Astrocyte (in vitro differentiated cells and primary cell): ENCODE measurements at regions not wholly inside any gene's neighbourhood (a gene's known extent, or its start where the extent isn't known, plus 50 kb on each side); places are given as distances from the start of the nearest gene placed in this dataset.

Experiments used
- DNase-seq: peaks from one replicate; pipeline ENCODE4 v3.0.0-alpha.2; 2010; ENCODE audit warnings: low read depth
- FAIRE-seq: peaks from 2 replicates; lab custom pipeline; 2011; peaks lifted over from hg19 to GRCh38; lab: Jason Lieb, UNC
- H2AFZ ChIP-seq: 2 replicates; pipeline ENCODE4 v1.6.0; 2012; ENCODE audit warnings: low read depth, low read length, inconsistent platforms
- H3K27ac ChIP-seq: 2 replicates; pipeline ENCODE4 v1.5.1; 2011; ENCODE audit warnings: low read depth, low read length, inconsistent platforms
- H3K27me3 ChIP-seq: 2 replicates; pipeline ENCODE4 v1.6.0; 2011; ENCODE audit warnings: low read length, inconsistent platforms; ENCODE audit not compliant: insufficient read depth
- H3K36me3 ChIP-seq: 2 replicates; pipeline ENCODE4 v1.5.1; 2011; ENCODE audit warnings: low read length, inconsistent platforms; ENCODE audit not compliant: insufficient read depth
- H3K4me1 ChIP-seq: 2 replicates; pipeline ENCODE4 v1.5.1; 2011; ENCODE audit warnings: low read length, inconsistent platforms; ENCODE audit not compliant: insufficient read depth
- H3K4me2 ChIP-seq: 2 replicates; pipeline ENCODE4 v1.6.0; 2012; ENCODE audit warnings: low read length, inconsistent platforms
- H3K4me3 ChIP-seq: 2 replicates; pipeline ENCODE4 v1.5.1; 2011; ENCODE audit warnings: low read depth, mild to moderate bottlenecking, low read length, inconsistent platforms; ENCODE audit not compliant: insufficient read depth
- H3K79me2 ChIP-seq: 2 replicates; pipeline ENCODE4 v1.6.0; 2012; ENCODE audit warnings: mild to moderate bottlenecking, low read length, inconsistent platforms; ENCODE audit not compliant: insufficient read depth
- H3K9ac ChIP-seq: 2 replicates; pipeline ENCODE4 v1.6.0; 2012; ENCODE audit warnings: mild to moderate bottlenecking, low read length, inconsistent platforms
- H3K9me3 ChIP-seq: 2 replicates; pipeline ENCODE4 v1.5.1; 2012; ENCODE audit warnings: low read depth, mild to moderate bottlenecking, low read length, inconsistent platforms; ENCODE audit not compliant: insufficient read depth
- H4K20me1 ChIP-seq: 2 replicates; pipeline ENCODE4 v1.6.0; 2012; ENCODE audit warnings: low read length, inconsistent platforms; ENCODE audit not compliant: insufficient read depth
- H3K27ac Mint-ChIP-seq: one replicate; pipeline ENCODE4 v1.8.0; 2021; ENCODE audit warnings: mild to moderate bottlenecking, mixed read lengths; ENCODE audit not compliant: unreplicated experiment
- H3K27me3 Mint-ChIP-seq: one replicate; pipeline ENCODE4 v1.8.0; 2021; ENCODE audit warnings: low read depth, mixed read lengths; ENCODE audit not compliant: unreplicated experiment
- H3K36me3 Mint-ChIP-seq: one replicate; pipeline ENCODE4 v1.8.0; 2021; ENCODE audit warnings: low read depth, mixed read lengths; ENCODE audit not compliant: unreplicated experiment
- H3K4me1 Mint-ChIP-seq: one replicate; pipeline ENCODE4 v1.8.0; 2021; ENCODE audit warnings: low read depth, mixed read lengths; ENCODE audit not compliant: unreplicated experiment
- H3K4me3 Mint-ChIP-seq: one replicate; pipeline ENCODE4 v1.8.0; 2021; ENCODE audit warnings: mild to moderate bottlenecking, moderate library complexity, mixed read lengths; ENCODE audit not compliant: unreplicated experiment
- H3K9me3 Mint-ChIP-seq: one replicate; pipeline ENCODE4 v1.8.0; 2021; ENCODE audit warnings: mild to moderate bottlenecking, mixed read lengths; ENCODE audit not compliant: unreplicated experiment
- EZH2 ChIP-seq: IDR thresholded peaks from 2 replicates; pipeline ENCODE4 v1.6.1; 2012; ENCODE audit warnings: mild to moderate bottlenecking, low read length, inconsistent platforms; ENCODE audit not compliant: insufficient read depth
- TF ChIP-seq, protein P1 (sequence below): IDR thresholded peaks from 2 replicates; pipeline ENCODE4 v1.5.1; 2011; ENCODE audit warnings: low read depth, mild to moderate bottlenecking, inconsistent platforms, low read length, moderate library complexity; ENCODE audit not compliant: insufficient read depth

GRCh38 chr15:58329781-58330671, 101.8 kb upstream of the LIPC start:
- Histone ChIP-seq H3K9me3 (no peaks in the 10 kb centered on the region), H4K20me1 (no peaks in the 10 kb centered on the region), H3K36me3 (no peaks in the 10 kb centered on the region), H2AFZ (no peak overlapping the region), H3K79me2 (no peaks in the 10 kb centered on the region), H3K4me1 (peaks cover 19% of the 10 kb centered on the region), H3K9ac (no peak overlapping the region), H3K27me3 (no peaks in the 10 kb centered on the region), H3K4me3 (no peak overlapping the region), H3K4me2 (no peak overlapping the region), H3K27ac (no peak overlapping the region)
- FAIRE-seq: no peak
- TF ChIP-seq EZH2: no peak
- TF ChIP-seq, protein P1, sequence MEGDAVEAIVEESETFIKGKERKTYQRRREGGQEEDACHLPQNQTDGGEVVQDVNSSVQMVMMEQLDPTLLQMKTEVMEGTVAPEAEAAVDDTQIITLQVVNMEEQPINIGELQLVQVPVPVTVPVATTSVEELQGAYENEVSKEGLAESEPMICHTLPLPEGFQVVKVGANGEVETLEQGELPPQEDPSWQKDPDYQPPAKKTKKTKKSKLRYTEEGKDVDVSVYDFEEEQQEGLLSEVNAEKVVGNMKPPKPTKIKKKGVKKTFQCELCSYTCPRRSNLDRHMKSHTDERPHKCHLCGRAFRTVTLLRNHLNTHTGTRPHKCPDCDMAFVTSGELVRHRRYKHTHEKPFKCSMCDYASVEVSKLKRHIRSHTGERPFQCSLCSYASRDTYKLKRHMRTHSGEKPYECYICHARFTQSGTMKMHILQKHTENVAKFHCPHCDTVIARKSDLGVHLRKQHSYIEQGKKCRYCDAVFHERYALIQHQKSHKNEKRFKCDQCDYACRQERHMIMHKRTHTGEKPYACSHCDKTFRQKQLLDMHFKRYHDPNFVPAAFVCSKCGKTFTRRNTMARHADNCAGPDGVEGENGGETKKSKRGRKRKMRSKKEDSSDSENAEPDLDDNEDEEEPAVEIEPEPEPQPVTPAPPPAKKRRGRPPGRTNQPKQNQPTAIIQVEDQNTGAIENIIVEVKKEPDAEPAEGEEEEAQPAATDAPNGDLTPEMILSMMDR: no peak
- no peaks in the 10 kb centered on the region for H3K27me3 Mint-ChIP-seq
- peaks cover 25% of the 10 kb centered on the region for H3K4me1 Mint-ChIP-seq
- H3K36me3 Mint-ChIP-seq: peaks cover 1% of the 10 kb centered on the region
- no peaks in the 10 kb centered on the region for H3K9me3 Mint-ChIP-seq
- no peak overlapping the region for H3K4me3 Mint-ChIP-seq
- no peak overlapping the region for H3K27ac Mint-ChIP-seq
- no peak for DNase-seq

GRCh38 chr15:58330741-58331559, 100.8 kb upstream of the LIPC start:
- Histone ChIP-seq H3K27ac (peak overlapping the region; percentile 58), H3K4me1 (peaks cover 19% of the 10 kb centered on the region), H3K36me3 (no peaks in the 10 kb centered on the region), H3K27me3 (no peaks in the 10 kb centered on the region), H3K4me3 (no peak overlapping the region), H3K9me3 (no peaks in the 10 kb centered on the region), H3K79me2 (no peaks in the 10 kb centered on the region), H2AFZ (no peak overlapping the region), H3K4me2 (peak overlapping the region; percentile 71), H4K20me1 (no peaks in the 10 kb centered on the region), H3K9ac (peak overlapping the region; percentile 19)
- Mint-ChIP-seq H3K36me3 (peaks cover 1% of the 10 kb centered on the region), H3K4me3 (no peak overlapping the region), H3K27me3 (no peaks in the 10 kb centered on the region), H3K27ac (peak overlapping the region; percentile 99), H3K9me3 (no peaks in the 10 kb centered on the region), H3K4me1 (peaks cover 25% of the 10 kb centered on the region)
- TF ChIP-seq EZH2: no peak
- TF ChIP-seq, protein P1: no peak
- DNase-seq: no peak
- no peak for FAIRE-seq
